ENCODE measurements at regions not wholly inside any gene's neighbourhood (a gene's known extent, or its start where the extent isn't known, plus 50 kb on each side); places are given as distances from the start of the nearest gene placed in this dataset.

DNA sequence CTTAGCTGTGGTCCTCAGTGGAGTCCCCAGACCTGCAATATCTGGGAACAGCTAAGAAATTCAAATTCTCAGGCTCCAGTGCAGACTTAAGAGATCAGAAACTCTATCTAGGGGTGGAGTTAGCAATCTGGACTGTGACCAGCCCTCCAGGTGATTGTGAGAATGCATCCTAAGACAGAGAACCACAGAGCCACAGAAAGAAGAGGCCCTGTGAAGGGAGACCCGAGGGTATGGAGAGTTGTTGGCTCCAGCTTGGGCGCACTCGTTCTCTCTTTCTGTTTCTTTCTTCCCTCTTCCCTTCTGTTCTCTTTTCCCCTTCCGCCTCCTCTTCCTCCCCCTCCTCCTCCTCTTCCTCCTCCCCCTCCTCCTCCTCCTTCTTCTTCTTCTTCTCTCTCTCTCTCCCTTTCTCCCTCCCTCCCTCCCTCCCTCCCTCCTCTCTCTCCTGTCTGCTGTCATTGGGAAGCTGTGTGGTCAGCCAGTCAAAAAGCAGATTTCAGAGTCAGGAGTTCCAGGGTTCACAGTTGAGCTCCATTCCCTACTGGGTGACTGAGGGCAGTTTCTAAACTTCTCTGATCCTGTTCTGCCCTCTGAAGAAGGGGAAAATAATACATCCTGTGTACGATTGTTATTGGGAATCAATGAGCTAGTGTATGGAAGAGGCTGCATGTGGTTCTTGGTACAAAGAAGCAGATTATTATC lies 62.1 kb upstream of the STEAP1B start:
- no peak for DNase-seq

DNA sequence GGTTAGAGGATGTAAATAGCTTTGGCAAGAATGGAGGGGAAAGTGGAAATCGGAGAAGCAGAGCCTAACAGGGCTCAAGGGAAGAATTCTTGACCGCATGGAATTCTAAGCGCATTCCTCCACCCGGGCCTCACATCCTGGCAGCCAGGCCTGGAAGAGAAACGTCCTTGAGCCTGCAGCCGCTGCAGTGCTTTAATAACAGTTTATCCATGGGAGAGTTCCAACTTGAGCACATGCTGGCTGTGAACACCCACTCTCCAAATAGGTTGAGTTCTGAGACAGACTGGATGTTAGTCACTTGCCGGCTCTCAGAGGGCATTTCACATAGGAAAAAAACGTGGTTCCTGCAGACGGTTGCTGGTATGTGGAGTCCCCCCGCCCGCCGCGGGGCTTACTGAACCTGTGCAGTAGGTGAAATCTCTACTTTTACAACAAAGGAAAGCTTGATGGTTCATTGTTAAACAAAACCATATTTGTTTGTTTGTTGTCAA lies 61.4 kb upstream of the STEAP1B start:
- DNase-seq, result no peak

DNA sequence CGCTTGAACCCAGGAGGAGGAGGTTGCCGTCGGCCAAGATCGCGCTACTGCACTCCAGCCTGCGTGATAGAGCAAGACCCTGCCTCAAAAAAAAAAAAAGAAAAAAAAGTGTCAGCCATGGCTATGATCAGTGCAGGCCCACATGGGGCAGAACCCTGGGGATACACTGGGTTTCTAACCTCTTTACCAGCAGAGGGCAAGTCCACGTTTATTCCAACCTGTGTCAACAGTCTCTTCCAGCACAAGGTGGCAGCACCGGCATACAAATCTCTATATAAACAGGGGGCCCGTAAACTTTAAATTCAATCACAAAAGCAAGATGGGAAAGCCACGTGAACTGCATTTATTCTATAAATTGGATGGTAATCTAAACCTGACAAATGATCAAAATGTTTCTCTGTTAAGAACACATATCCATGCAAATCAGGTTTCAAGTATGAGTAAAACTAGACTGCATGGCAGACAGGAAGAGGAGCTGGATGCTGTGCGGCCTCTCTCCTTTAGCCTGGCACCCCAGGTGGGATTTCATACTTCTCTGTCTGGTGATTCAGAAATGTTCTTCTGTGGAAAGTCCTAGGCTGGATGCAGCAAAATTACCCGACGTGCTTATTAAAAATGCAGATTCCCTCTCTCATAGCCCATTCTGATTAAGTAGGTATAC lies 60.0 kb upstream of the STEAP1B start:
- DNase-seq, result peak; percentile 74

DNA sequence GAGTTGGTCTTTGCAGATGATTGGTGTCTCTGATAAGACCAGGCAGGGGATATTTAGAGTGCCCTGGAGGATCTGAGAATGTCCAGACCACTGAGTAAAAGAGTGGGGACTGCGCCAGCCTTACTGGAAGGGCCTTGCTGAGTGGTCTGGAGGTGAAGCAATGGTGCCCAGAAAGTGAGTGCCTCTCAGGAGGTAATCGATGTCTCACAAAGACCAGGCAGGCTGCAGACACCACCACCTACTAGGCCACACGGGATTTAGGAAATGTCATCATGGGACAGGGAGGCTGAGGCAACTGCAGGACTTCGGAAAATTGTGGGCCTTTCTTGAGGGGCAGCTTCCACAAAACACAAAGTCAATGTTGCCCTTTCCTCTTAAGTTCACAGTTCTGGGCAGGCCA lies 57.2 kb upstream of the STEAP1B start:
- no peak for DNase-seq

DNA sequence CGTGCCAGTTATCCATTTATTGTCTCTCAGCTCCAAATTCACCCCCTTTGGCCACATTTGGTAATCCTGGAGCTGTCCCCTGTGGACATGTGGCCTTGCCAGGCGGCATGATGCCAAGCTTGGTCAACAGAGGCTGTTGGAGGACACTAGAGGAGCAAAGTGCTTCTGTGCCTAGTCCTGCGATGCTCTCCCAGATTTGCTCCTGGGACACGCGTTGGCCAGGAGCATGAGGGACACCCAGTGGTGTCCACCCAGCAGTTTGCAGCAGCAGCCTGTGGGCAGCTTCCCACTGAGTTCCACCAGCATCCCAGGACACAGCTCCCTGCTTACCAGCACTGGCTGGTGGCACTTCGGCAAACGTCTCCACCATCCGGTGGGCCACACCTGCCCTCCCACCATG lies 55.5 kb upstream of the STEAP1B start:
- DNase-seq, result no peak

DNA sequence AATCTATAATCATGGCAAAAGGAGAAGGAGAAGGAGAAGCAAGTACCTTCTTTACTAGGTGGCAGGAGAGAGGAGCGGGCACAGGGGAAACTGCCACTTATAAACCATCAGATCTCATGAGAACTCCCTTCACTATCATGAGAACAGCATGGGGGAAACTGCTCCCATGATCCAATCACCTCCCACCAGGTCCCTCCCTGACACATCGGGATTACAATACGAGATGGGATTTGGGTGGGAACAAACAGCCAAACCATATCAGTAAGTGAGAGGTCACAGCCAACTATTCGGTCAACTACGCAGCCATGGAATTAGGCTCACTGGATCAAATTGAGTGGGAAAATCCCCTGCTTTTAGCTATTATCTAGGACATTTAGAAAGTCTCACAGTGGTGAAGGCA lies 54.2 kb upstream of the STEAP1B start:
- DNase-seq, result no peak

DNA sequence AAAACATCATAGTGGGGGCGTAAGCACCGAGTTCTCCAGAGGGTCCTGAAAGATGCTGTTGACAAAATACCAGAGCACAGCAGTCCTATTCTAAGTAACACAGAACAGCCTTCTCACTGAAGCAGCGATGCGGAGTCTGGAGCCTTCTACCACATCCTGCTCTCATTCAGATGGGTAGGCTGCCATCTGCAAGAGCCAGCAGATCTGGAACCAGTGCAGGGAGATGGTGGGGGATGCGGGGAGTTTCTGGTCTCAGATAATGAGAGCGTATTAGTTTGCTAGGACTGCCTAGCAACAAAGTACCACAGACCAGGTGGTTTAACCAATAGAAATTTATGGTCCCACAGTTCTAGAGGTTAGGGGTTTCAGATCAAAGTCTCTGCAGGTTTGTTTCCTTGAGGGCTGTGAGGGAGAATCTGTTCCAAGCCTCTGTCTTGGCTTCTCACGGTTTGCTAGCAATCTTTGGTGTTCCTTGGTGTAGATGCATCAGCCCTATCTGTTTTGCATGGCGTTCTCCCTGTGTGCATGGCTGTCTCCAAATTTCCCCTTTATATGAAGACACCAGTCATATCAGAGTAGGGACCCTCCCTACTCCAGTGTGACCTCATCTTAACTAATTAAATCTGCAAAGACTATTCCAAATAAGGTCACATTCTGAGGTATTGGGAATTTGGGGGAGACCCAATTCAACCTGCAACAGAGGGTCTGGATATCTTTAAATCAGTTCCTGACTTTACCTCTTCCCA lies 52.0 kb upstream of the STEAP1B start:
- DNase-seq, result no peak

DNA sequence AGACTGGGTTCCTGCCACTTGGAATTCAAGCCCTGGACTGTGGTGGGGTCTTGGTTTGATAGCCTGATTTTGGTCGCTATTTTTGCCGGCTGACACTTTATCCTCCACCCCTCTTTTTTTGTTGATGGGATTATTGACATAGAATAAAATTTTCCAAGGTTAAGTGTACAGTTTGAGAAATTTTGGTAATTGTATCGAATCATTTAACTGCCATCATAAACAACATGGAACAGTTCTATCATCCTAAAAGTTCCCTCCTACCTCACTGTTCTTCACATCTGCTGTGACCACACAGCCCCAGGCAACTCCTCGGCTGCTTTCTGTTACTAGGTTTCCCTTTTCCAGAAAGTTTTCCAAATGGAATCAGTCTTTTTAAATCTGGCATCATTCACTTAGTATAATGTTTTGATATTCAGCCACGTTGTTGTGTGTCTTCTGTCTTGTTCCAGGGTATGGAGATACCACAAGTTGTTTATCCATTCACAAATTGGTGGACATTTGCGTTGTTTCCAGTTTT lies 50.6 kb upstream of the STEAP1B start:
- no peak for DNase-seq

DNA sequence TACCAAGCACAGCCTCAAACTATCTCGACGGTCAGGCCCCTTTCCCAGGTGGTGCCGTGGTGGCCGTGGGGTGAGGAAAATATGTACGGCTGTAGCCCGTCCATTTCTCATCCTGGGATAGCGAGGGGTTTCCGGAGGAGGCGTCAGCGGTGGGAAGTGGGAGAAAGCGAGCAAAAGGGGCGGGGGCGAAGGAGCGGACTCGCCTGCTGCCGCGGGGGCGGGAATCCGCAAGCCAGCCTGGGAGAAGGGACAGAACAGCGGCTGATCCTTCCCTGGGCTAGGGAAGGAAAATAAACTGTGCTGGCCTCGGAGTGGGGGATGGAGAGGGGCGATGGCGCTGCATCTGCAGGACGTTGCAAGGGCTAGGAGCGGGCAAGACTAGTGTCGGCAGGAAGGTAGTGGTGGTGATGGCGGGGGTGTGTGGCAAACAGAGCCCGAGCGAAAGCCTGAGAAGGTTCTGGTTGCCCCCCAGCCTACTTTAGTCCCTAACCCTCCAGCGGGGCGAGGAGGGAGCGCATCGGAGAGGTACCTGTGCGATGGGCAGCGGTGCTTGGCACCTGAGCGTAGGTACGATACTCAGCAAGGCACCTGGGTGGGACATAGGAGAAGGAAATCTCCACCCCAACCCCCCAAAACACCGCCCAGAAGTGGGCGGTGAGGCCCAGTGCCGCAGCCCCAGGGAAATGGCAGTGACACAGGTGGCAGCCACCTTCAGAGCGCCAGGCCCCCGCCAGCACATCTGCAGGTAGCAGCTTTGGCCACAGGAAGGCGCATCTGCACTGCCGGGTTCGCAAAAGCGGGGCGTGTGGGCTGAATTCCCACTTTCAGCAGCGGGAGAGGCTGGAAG lies 49.9 kb upstream of the STEAP1B start:
- DNase-seq, result no peak
